ENCODE measurements at regions not wholly inside any gene's neighbourhood (a gene's known extent, or its start where the extent isn't known, plus 50 kb on each side); places are given as distances from the start of the nearest gene placed in this dataset.
A peak's percentile ranks its signal among the peaks of the same experiment; 100 is the strongest.

GRCh38 chr13:104267206-104267811 lies 1201.1 kb upstream of the SLC10A2 start:
- Histone ChIP-seq H3K4me1 (no peaks in the 10 kb centered on the region), H4K20me1 (no peaks in the 10 kb centered on the region)

GRCh38 chr13:104256701-104257100 lies 1190.5 kb upstream of the SLC10A2 start:
- no peaks in the 10 kb centered on the region for H4K20me1 ChIP-seq
- H3K4me2 ChIP-seq: no peak overlapping the region
- H3K27ac ChIP-seq: no peak overlapping the region
- H3K9ac ChIP-seq: no peak overlapping the region
- H3K4me1 ChIP-seq: no peaks in the 10 kb centered on the region
- no peak for TF ChIP-seq Cebpa-rat (IDR thresholded peaks at IDR 0.05)
- H3K36me3 ChIP-seq: no peaks in the 10 kb centered on the region
- no peak overlapping the region for H3K4me3 ChIP-seq
- no peaks in the 10 kb centered on the region for H3K9me3 ChIP-seq
- no peaks in the 10 kb centered on the region for H3K27me3 ChIP-seq

More at GRCh38 chr13:104267206-104267811, 1201.1 kb upstream of the SLC10A2 start:
- Histone ChIP-seq H3K27me3 (no peaks in the 10 kb centered on the region), H3K36me3 (no peaks in the 10 kb centered on the region), H3K4me3 (no peak overlapping the region), H3K27ac (no peak overlapping the region), H3K9me3 (no peaks in the 10 kb centered on the region), H3K9ac (no peak overlapping the region), H3K4me2 (no peak overlapping the region)
- TF ChIP-seq Cebpa-rat (IDR thresholded peaks at IDR 0.05): no peak

- Histone ChIP-seq H3K4me2 (no peak overlapping the region), H3K27ac (no peak overlapping the region), H3K9ac (no peak overlapping the region), H4K20me1 (no peaks in the 10 kb centered on the region), H3K27me3 (no peaks in the 10 kb centered on the region), H3K36me3 (no peaks in the 10 kb centered on the region), H3K4me1 (no peaks in the 10 kb centered on the region), H3K4me3 (no peak overlapping the region), H3K9me3 (no peaks in the 10 kb centered on the region)
- no peak for TF ChIP-seq Cebpa-rat (IDR thresholded peaks at IDR 0.05)
Observed at GRCh38 chr13:104253063-104253680, 1187.0 kb upstream of the SLC10A2 start.

GRCh38 chr13:104251931-104252330 lies 1185.7 kb upstream of the SLC10A2 start:
- Histone ChIP-seq H3K4me2 (no peak overlapping the region), H4K20me1 (no peaks in the 10 kb centered on the region), H3K9me3 (no peaks in the 10 kb centered on the region), H3K9ac (no peak overlapping the region), H3K27ac (no peak overlapping the region), H3K36me3 (no peaks in the 10 kb centered on the region), H3K4me3 (no peak overlapping the region), H3K4me1 (no peaks in the 10 kb centered on the region), H3K27me3 (no peaks in the 10 kb centered on the region)
- TF ChIP-seq Cebpa-rat (IDR thresholded peaks at IDR 0.05): no peak

- Histone ChIP-seq H3K4me3 (no peak overlapping the region), H3K27ac (no peak overlapping the region), H4K20me1 (no peaks in the 10 kb centered on the region), H3K9ac (no peak overlapping the region), H3K9me3 (no peaks in the 10 kb centered on the region), H3K36me3 (no peaks in the 10 kb centered on the region), H3K4me2 (no peak overlapping the region), H3K4me1 (no peaks in the 10 kb centered on the region), H3K27me3 (no peaks in the 10 kb centered on the region)
- no peak for TF ChIP-seq Cebpa-rat (IDR thresholded peaks at IDR 0.05)
Observed at GRCh38 chr13:104246955-104247354, 1180.7 kb upstream of the SLC10A2 start.

GRCh38 chr13:104206450-104207044 lies 1140.3 kb upstream of the SLC10A2 start:
- Histone ChIP-seq H4K20me1 (no peaks in the 10 kb centered on the region), H3K9ac (no peak overlapping the region), H3K27me3 (no peaks in the 10 kb centered on the region)

GRCh38 chr13:104204177-104204576 lies 1138.0 kb upstream of the SLC10A2 start:
- H3K27ac ChIP-seq: no peak overlapping the region
- no peak for TF ChIP-seq Cebpa-rat (IDR thresholded peaks at IDR 0.05)
- no peaks in the 10 kb centered on the region for H3K27me3 ChIP-seq
- H3K4me3 ChIP-seq: no peak overlapping the region
- no peak overlapping the region for H3K9ac ChIP-seq
- no peaks in the 10 kb centered on the region for H3K4me1 ChIP-seq
- H3K36me3 ChIP-seq: no peaks in the 10 kb centered on the region
- H3K9me3 ChIP-seq: no peaks in the 10 kb centered on the region
- no peak overlapping the region for H3K4me2 ChIP-seq
- H4K20me1 ChIP-seq: no peaks in the 10 kb centered on the region

More at GRCh38 chr13:104206450-104207044, 1140.3 kb upstream of the SLC10A2 start:
- Histone ChIP-seq H3K4me3 (no peak overlapping the region), H3K36me3 (no peaks in the 10 kb centered on the region), H3K27ac (no peak overlapping the region), H3K4me1 (no peaks in the 10 kb centered on the region), H3K4me2 (no peak overlapping the region), H3K9me3 (no peaks in the 10 kb centered on the region)
- no peak for TF ChIP-seq Cebpa-rat (IDR thresholded peaks at IDR 0.05)

GRCh38 chr13:104198801-104199200 lies 1132.6 kb upstream of the SLC10A2 start:
- Histone ChIP-seq H3K9me3 (peaks cover 21% of the 10 kb centered on the region), H3K4me3 (no peak overlapping the region), H3K4me2 (no peak overlapping the region), H3K9ac (no peak overlapping the region), H3K36me3 (no peaks in the 10 kb centered on the region), H3K27ac (no peak overlapping the region), H3K4me1 (peaks cover 30% of the 10 kb centered on the region), H4K20me1 (no peaks in the 10 kb centered on the region), H3K27me3 (no peaks in the 10 kb centered on the region)
- TF ChIP-seq Cebpa-rat (IDR thresholded peaks at IDR 0.05): no peak

GRCh38 chr13:104196611-104197010 lies 1130.4 kb upstream of the SLC10A2 start:
- Histone ChIP-seq H3K9me3 (peaks cover 34% of the 10 kb centered on the region), H3K27me3 (no peaks in the 10 kb centered on the region), H3K4me2 (peak overlapping the region; percentile 45), H4K20me1 (no peaks in the 10 kb centered on the region), H3K4me3 (peak overlapping the region; percentile 18; the same call in 1 of the 2 replicates), H3K27ac (peak overlapping the region; percentile 39; the same call in 1 of the 2 replicates), H3K9ac (no peak overlapping the region), H3K4me1 (peaks cover 30% of the 10 kb centered on the region), H3K36me3 (no peaks in the 10 kb centered on the region)
- TF ChIP-seq Cebpa-rat (IDR thresholded peaks at IDR 0.05): no peak

- no peaks in the 10 kb centered on the region for H3K36me3 ChIP-seq
- H3K27me3 ChIP-seq: no peaks in the 10 kb centered on the region
- no peak overlapping the region for H3K9ac ChIP-seq
- no peak overlapping the region for H3K27ac ChIP-seq
- H4K20me1 ChIP-seq: no peaks in the 10 kb centered on the region
- H3K4me3 ChIP-seq: no peak overlapping the region
- H3K4me1 ChIP-seq: no peaks in the 10 kb centered on the region
- peaks cover 5% of the 10 kb centered on the region; the same call in 1 of the 2 replicates for H3K9me3 ChIP-seq
- no peak for TF ChIP-seq Cebpa-rat (IDR thresholded peaks at IDR 0.05)
- no peak overlapping the region for H3K4me2 ChIP-seq
Observed at GRCh38 chr13:104181526-104182231, 1115.5 kb upstream of the SLC10A2 start.
